H1 (cell line): ENCODE measurements at regions not wholly inside any gene's neighbourhood (a gene's known extent, or its start where the extent isn't known, plus 50 kb on each side); places are given as distances from the start of the nearest gene placed in this dataset.

ENCODE experiments used
- CTCF ChIA-PET: fragments of 300-600 bp; sonication (Branson Sonifier 250); formaldehyde crosslinking; loops from one replicate; lab custom pipeline; 2021; ENCODE audit not compliant: partially characterized antibody; lab: Charles Lee
- POLR2A ChIA-PET: fragments of 300-600 bp; sonication (Branson Sonifier 250); formaldehyde crosslinking; loops from one replicate; lab custom pipeline; 2021; ENCODE audit warnings: inconsistent platforms; ENCODE audit not compliant: partially characterized antibody; lab: Charles Lee
- DNase-seq, 2 experiments: peaks; one replicate each; pipeline versions ENCODE4 v3.0.0 to v3.0.0-alpha.2; 2010 to 2022; ENCODE audit warnings: low spot score in 2 of 2, low read depth in 1 of 2, mixed read lengths in 1 of 2
- FAIRE-seq: peaks from 2 replicates; lab custom pipeline; 2011; peaks lifted over from hg19 to GRCh38; lab: Jason Lieb, UNC
- H2AFZ ChIP-seq: 2 replicates; pipeline ENCODE4 v1.8.1; 2012; ENCODE audit warnings: low read length, inconsistent platforms
- H2AK5ac ChIP-seq: 2 replicates; pipeline ENCODE4 v1.6.1; 2013; ENCODE audit warnings: low read depth, low read length
- H2BK120ac ChIP-seq: replicated peaks from 2 replicates; pipeline ENCODE3; 2013; ENCODE audit warnings: low read depth, low read length, inconsistent platforms
- H2BK12ac ChIP-seq: 2 replicates; pipeline ENCODE4 v1.6.1; 2013; ENCODE audit warnings: low read depth, low read length
- H2BK15ac ChIP-seq: 2 replicates; pipeline ENCODE4 v1.6.1; 2013; ENCODE audit warnings: low read length
- H2BK20ac ChIP-seq: 2 replicates; pipeline ENCODE4 v1.6.1; 2013; ENCODE audit warnings: low read length
- H2BK5ac ChIP-seq: 2 replicates; pipeline ENCODE4 v1.6.1; 2013; ENCODE audit warnings: low read depth, low read length
- H3K14ac ChIP-seq: 2 replicates; pipeline ENCODE4 v1.6.1; 2013; ENCODE audit warnings: inconsistent platforms; ENCODE audit not compliant: insufficient read length
- H3K18ac ChIP-seq: 2 replicates; pipeline ENCODE4 v1.6.1; 2013; ENCODE audit warnings: low read length; ENCODE audit errors: extremely low read depth
- H3K23ac ChIP-seq: 2 replicates; pipeline ENCODE4 v1.6.1; 2013; ENCODE audit warnings: inconsistent platforms; ENCODE audit not compliant: insufficient read length
- H3K23me2 ChIP-seq: 2 replicates; pipeline ENCODE4 v1.6.1; 2013; ENCODE audit warnings: low read depth, low read length
- H3K27ac ChIP-seq: 2 replicates; pipeline ENCODE4 v1.6.1; 2011; ENCODE audit warnings: low read depth, low read length, inconsistent platforms
- H3K27me3 ChIP-seq, 4 experiments: replicated peaks in 1 of 4; 1 replicate in 1 of 4; 2 replicates in 3 of 4; pipeline versions ENCODE4 v1.6.1 to v1.8.1; 2011 to 2013; ENCODE audit warnings: low read length in 3 of 4, mild to moderate bottlenecking in 3 of 4, inconsistent platforms in 2 of 4, mixed read lengths in 2 of 4, moderate library complexity in 1 of 4; ENCODE audit not compliant: control insufficient read depth in 3 of 4, insufficient read depth in 3 of 4; ENCODE audit errors: extremely low read depth in 1 of 4
- H3K36me3 ChIP-seq, 4 experiments: 2 replicates each; pipeline versions ENCODE4 v1.6.1 to v1.8.1; 2011 to 2013; ENCODE audit warnings: mild to moderate bottlenecking in 4 of 4, low read length in 3 of 4, moderate library complexity in 2 of 4, control low read depth in 1 of 4, inconsistent platforms in 1 of 4; ENCODE audit not compliant: insufficient read depth in 4 of 4, control insufficient read depth in 2 of 4
- H3K4ac ChIP-seq: replicated peaks from 2 replicates; pipeline ENCODE3; 2013; ENCODE audit warnings: low read length, low read depth, mixed read lengths, inconsistent platforms; ENCODE audit not compliant: insufficient read length
- H3K4me1 ChIP-seq, 4 experiments: replicated peaks in 1 of 4; 1 replicate in 1 of 4; 2 replicates in 3 of 4; pipeline versions ENCODE4 v1.6.1 to v1.8.1; 2011 to 2013; ENCODE audit warnings: low read length in 3 of 4, inconsistent platforms in 2 of 4, mixed read lengths in 1 of 4; ENCODE audit not compliant: insufficient read depth in 4 of 4, control insufficient read depth in 3 of 4
- H3K4me2 ChIP-seq, 2 experiments: 2 replicates each; pipeline versions ENCODE4 v1.6.1 to v1.8.1; 2011 to 2013; ENCODE audit warnings: low read depth in 2 of 2, low read length in 2 of 2, control low read depth in 1 of 2, inconsistent platforms in 1 of 2, mild to moderate bottlenecking in 1 of 2; ENCODE audit not compliant: insufficient read depth in 1 of 2
- H3K4me3 ChIP-seq, 4 experiments: fragments of 200-600, 300-600 bp in 1 of 4; sonication (generic), shearing (Covaris generic), sonication (Bioruptor Twin) in 1 of 4; 2 replicates each; pipeline versions ENCODE4 v1.5.1 to v1.8.1; 2011 to 2016; ENCODE audit warnings: low read length in 4 of 4, low read depth in 3 of 4, control low read depth in 2 of 4, inconsistent platforms in 2 of 4, mild to moderate bottlenecking in 2 of 4, mixed read lengths in 1 of 4, moderate library complexity in 1 of 4; ENCODE audit not compliant: insufficient read depth in 2 of 4; ENCODE audit errors: extremely low read depth in 1 of 4
- H3K56ac ChIP-seq: replicated peaks from 2 replicates; pipeline ENCODE3; 2013; ENCODE audit warnings: low read depth, mild to moderate bottlenecking, mixed read lengths, low read length, inconsistent platforms; ENCODE audit not compliant: insufficient read length
- H3K79me1 ChIP-seq: 2 replicates; pipeline ENCODE4 v1.6.1; 2013; ENCODE audit warnings: low read depth, low read length, control low read depth
- H3K79me2 ChIP-seq, 2 experiments: 2 replicates each; pipeline versions ENCODE4 v1.6.1 to v1.8.1; 2012 to 2013; ENCODE audit warnings: low read length in 2 of 2, mild to moderate bottlenecking in 2 of 2, inconsistent platforms in 1 of 2; ENCODE audit not compliant: insufficient read depth in 2 of 2, control insufficient read depth in 1 of 2
- H3K9ac ChIP-seq, 4 experiments: replicated peaks in 1 of 4; 1 replicate in 1 of 4; 2 replicates in 3 of 4; pipeline versions ENCODE4 v1.6.1 to v1.8.1; 2011 to 2013; ENCODE audit warnings: low read depth in 3 of 4, low read length in 3 of 4, control low read depth in 2 of 4, mild to moderate bottlenecking in 2 of 4, moderate library complexity in 2 of 4, inconsistent platforms in 1 of 4; ENCODE audit errors: extremely low read depth in 1 of 4
- H3K9me3 ChIP-seq, 2 experiments: 2 replicates each; pipeline versions ENCODE4 v1.6.1 to v1.8.1; 2012 to 2013; ENCODE audit warnings: mild to moderate bottlenecking in 2 of 2, moderate library complexity in 2 of 2, control low read depth in 1 of 2, inconsistent platforms in 1 of 2, low read depth in 1 of 2, low read length in 1 of 2, mixed read lengths in 1 of 2; ENCODE audit not compliant: insufficient read depth in 2 of 2
- H4K20me1 ChIP-seq, 2 experiments: replicated peaks in 1 of 2; 2 replicates each; pipeline versions ENCODE3 to v1.8.1; 2011 to 2013; ENCODE audit warnings: inconsistent platforms in 2 of 2, low read length in 2 of 2, mild to moderate bottlenecking in 1 of 2; ENCODE audit not compliant: insufficient read depth in 2 of 2, control insufficient read depth in 1 of 2
- H4K5ac ChIP-seq: 2 replicates; pipeline ENCODE4 v1.6.1; 2013; ENCODE audit warnings: low read length, low read depth, mixed read lengths, inconsistent platforms; ENCODE audit not compliant: insufficient read length
- H4K8ac ChIP-seq: 2 replicates; pipeline ENCODE4 v1.8.0; 2013; ENCODE audit warnings: mild to moderate bottlenecking, moderate library complexity, low read length, inconsistent platforms; ENCODE audit not compliant: insufficient read depth; ENCODE audit errors: extremely low read depth
- H4K91ac ChIP-seq: replicated peaks from 2 replicates; pipeline ENCODE3; 2013; ENCODE audit warnings: low read length, mixed read lengths, inconsistent platforms; ENCODE audit not compliant: insufficient read length
- BACH1 ChIP-seq: IDR thresholded peaks from 2 replicates; pipeline ENCODE4 v1.6.1; 2012; ENCODE audit warnings: low read length, improper control_type of control experiment
- BRCA1 ChIP-seq: IDR thresholded peaks from 2 replicates; pipeline ENCODE4 v1.6.1; 2012; ENCODE audit warnings: low read depth, low read length, improper control_type of control experiment
- HDAC2 ChIP-seq, 2 experiments: fragments of 300-600 bp in 1 of 2; sonication (generic) in 1 of 2; IDR thresholded peaks; 2 replicates each; pipeline ENCODE4 v1.6.1; 2011 to 2012; ENCODE audit warnings: low read depth in 2 of 2, low read length in 2 of 2, mild to moderate bottlenecking in 2 of 2, moderate library complexity in 2 of 2, borderline replicate concordance in 1 of 2, inconsistent platforms in 1 of 2
- JUND ChIP-seq: IDR thresholded peaks from 2 replicates; pipeline ENCODE4 v1.6.1; 2011; ENCODE audit warnings: mild to moderate bottlenecking, improper control_type of control experiment, low read length
- KDM4A ChIP-seq: IDR thresholded peaks from one replicate; pipeline ENCODE4 v1.7.1; 2012; ENCODE audit warnings: low read depth, mild to moderate bottlenecking, moderate library complexity, low read length, inconsistent platforms; ENCODE audit not compliant: severe bottlenecking
- POU5F1 ChIP-seq: IDR thresholded peaks from 2 replicates; pipeline ENCODE4 v1.6.1; 2011; ENCODE audit warnings: low read depth, mild to moderate bottlenecking, low read length, moderate library complexity
- RAD21 ChIP-seq, 2 experiments: IDR thresholded peaks in 1 of 2; conservative IDR thresholded peaks in 1 of 2; 2 replicates each; pipeline ENCODE4 v1.6.1; 2011; ENCODE audit warnings: low read depth in 2 of 2, low read length in 2 of 2, improper control_type of control experiment in 1 of 2, inconsistent platforms in 1 of 2, mild to moderate bottlenecking in 1 of 2, moderate library complexity in 1 of 2
- SIN3A ChIP-seq, 2 experiments: IDR thresholded peaks in 1 of 2; conservative IDR thresholded peaks in 1 of 2; 2 replicates each; pipeline ENCODE4 v1.6.1; 2011 to 2012; ENCODE audit warnings: low read length in 2 of 2, improper control_type of control experiment in 1 of 2, low read depth in 1 of 2, mild to moderate bottlenecking in 1 of 2
- SIX5 ChIP-seq: IDR thresholded peaks from 2 replicates; pipeline ENCODE4 v1.6.1; 2011; ENCODE audit warnings: mild to moderate bottlenecking, low read depth, low read length
- SP2 ChIP-seq: IDR thresholded peaks from 2 replicates; pipeline ENCODE4 v1.6.1; 2012; ENCODE audit warnings: mild to moderate bottlenecking, low read length, inconsistent platforms
- WGBS, 2 experiments: shearing (Covaris generic) in 1 of 2; methylation state at CpG; one replicate each; pipeline versions ENCODE4 v1.1.6 to v1.1.7; 2013 to 2015; ENCODE audit warnings: low lambda C conversion rate in 2 of 2, mixed read lengths in 2 of 2, inconsistent platforms in 1 of 2, low coverage in 1 of 2, missing lambda C conversion rate in 1 of 2; ENCODE audit not compliant: insufficient replicate concordance in 2 of 2, insufficient coverage in 1 of 2, insufficient read length in 1 of 2; ENCODE audit errors: extremely low coverage in 1 of 2, missing lambda C conversion rate in 1 of 2; 5-methylcytosine and 5-hydroxymethylcytosine counted together

GRCh38 chr3:83821506-83821905 is 1137.3 kb upstream of the CADM2 start:
- Histone ChIP-seq H3K56ac (no peak overlapping the region), H3K9ac (no peak overlapping the region), H3K36me3 (no peaks in the 10 kb centered on the region), H4K5ac (no peak overlapping the region), H3K9me3 (no peaks in the 10 kb centered on the region), H3K14ac (no peak overlapping the region), H4K20me1 (no peaks in the 10 kb centered on the region), H4K8ac (no peak overlapping the region), H2BK5ac (no peak overlapping the region), H4K91ac (no peak overlapping the region), H3K4ac (no peak overlapping the region), H3K27me3 (no peaks in the 10 kb centered on the region), H3K27ac (no peak overlapping the region), H3K23me2 (no peaks in the 10 kb centered on the region; the same call in 1 of the 2 replicates), H3K79me2 (no peaks in the 10 kb centered on the region), H2AFZ (no peak overlapping the region), H3K18ac (no peak overlapping the region), H2BK15ac (no peak overlapping the region), H3K4me2 (no peak overlapping the region), H2BK12ac (no peak overlapping the region), H2BK120ac (no peak overlapping the region), H3K23ac (no peak overlapping the region), H2AK5ac (no peak overlapping the region), H3K79me1 (no peaks in the 10 kb centered on the region), H2BK20ac (no peak overlapping the region), H3K4me3 (no peak overlapping the region), H3K4me1 (no peaks in the 10 kb centered on the region)
- FAIRE-seq (no peak), DNase-seq (no peak)
- ChIA-PET POLR2A (no interaction called here), CTCF (no interaction called here)
- 97% methylated on average over 8 of the region's 8 CpGs; no CpG with 5 or more reads in 1 of the 2 experiments for WGBS, 2 experiments
- TF ChIP-seq RAD21 (IDR thresholded peaks at IDR 0.05 in 1 of 2, conservative IDR thresholded peaks at IDR 0.05 in 1 of 2; ENCODE audit: low read depth in 2 of 2, low read length in 2 of 2) (no peak), SP2 (no peak), POU5F1 (no peak), BRCA1 (no peak), SIX5 (no peak), HDAC2 (IDR thresholded peaks at IDR 0.05; ENCODE audit: borderline replicate concordance in 1 of 2, low read depth in 2 of 2, low read length in 2 of 2) (no peak), BACH1 (no peak), JUND (no peak), KDM4A (no peak), SIN3A (conservative IDR thresholded peaks at IDR 0.05 in 1 of 2, IDR thresholded peaks at IDR 0.05 in 1 of 2; ENCODE audit: low read depth in 1 of 2, low read length in 2 of 2) (no peak)
